ENCODE measurements at regions not wholly inside any gene's neighbourhood (a gene's known extent, or its start where the extent isn't known, plus 50 kb on each side); places are given as distances from the start of the nearest gene placed in this dataset.
"Not testable (repeated sequence)": the region's sequence is repeated elsewhere in the genome, so short reads cannot be mapped to it uniquely, and the experiment has no call there.

DNA sequence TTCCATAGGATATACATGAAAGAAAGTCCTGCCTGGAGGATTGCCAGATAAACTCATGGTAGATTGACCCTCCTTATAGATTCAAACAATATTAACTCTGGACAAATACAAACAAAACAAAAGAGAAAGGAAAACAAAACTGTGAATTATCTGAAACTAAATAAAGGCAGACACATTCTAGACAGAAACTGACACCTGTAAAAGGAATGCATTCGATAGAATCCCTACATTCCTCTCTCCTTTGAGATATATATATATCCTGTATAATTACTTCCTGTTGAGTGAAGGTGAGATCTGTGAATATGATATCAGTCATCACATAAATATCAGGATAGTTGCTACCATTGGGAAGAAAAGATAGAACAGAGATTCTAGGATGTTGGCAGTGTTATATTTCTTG is 948.4 kb upstream of the ATXN7L3B start:
- DNase-seq = no peak

- no peak for DNase-seq
Observed at GRCh38 chr12:73598626-73599025, 939.0 kb upstream of the ATXN7L3B start.

DNA sequence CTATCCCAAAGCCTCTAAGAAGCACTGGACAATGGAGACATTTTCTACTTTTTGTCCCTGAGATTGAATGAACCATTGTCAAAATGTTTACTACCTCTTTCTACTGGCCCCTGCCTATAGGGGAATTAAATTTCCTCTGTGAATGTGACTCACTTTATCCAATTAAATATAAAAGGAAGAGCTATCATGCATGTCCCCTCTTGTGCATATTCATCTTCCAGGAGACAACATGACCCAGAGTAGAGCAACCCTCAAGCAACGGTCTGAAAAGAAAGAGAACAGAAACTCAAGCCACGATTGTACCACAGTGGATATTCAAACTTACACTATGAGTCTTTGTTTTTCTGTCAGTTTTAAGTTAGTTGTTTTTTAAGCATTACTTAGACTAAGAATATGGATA is 938.4 kb upstream of the ATXN7L3B start:
- no peak for DNase-seq

DNA sequence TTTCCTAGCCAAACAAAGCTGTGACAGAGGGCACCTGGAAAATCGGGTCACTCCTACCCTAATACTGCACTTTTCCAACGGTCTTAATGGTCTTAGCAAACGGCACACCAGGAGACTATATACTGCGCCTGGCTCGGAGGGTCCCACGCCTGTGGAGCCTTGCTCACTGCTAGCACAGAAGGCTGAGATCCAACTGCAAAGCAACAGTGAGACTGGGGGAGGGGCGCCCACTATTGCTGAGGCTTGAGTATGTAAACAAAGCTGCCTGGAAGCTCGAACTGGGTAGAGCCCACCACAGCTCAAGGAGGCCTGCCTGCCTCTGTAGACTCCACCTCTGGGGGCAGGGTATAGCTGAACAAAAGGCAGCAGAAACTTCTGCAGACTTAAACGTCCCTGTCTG is 931.7 kb upstream of the ATXN7L3B start:
- DNase-seq = not testable (repeated sequence)

DNA sequence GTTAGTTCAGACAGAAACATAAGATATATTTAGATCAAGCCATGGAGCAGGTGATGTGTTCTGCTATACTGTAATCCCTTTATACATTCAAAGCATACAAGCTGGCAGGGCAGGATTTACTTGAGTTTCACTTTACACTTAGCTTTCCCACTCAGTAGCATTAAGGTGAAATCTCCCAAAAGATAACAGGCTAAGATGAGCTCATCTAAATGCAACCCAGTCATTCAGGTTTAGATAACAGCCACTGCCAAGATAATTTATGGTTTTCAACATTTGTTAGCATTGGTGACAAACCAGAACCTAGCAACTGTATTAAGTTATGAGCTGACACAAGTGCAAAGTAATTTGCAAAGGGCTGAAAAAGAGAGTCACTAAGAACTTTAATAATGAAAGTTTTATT is 925.1 kb upstream of the ATXN7L3B start:
- no peak for DNase-seq

- no peak for DNase-seq
Observed at GRCh38 chr12:73623421-73623820, 914.2 kb upstream of the ATXN7L3B start.

DNA sequence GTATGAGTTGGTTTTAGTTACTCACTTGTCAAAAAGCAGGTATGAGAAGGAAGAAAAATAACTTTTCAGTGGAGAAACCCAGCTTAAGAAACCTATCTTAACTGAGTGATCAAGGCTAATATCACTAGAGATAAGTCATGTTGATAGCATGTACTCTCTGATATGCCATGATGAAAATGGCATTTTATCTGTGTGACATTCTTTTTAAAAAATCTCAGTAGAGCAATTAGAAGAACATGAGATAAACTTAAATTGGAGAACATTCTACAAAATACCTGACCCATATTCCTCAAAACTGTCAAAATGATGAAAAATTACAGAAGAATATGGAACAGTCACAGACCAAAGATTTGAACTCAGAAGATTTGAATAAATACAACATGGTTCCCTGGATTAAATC is 912.4 kb upstream of the ATXN7L3B start:
- no peak for DNase-seq

DNA sequence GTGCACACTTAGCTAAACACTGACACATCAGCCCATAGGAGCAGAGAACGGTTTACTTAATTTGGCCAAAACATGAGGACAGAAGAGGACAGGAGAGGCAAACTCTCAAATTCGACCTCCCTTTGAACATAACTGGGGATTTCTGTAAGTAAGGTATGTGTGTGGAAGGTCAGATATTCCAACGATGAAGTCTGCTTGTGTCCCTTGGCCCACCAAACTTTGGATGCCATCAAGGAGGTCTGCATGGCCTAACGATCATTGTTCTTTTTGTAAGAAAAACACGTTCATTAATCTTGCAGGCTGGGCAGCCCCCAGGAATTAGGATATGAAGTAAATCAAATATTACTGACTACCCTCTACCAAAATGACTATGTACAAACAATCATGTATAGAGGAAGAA is 908.5 kb upstream of the ATXN7L3B start:
- no peak for DNase-seq

DNA sequence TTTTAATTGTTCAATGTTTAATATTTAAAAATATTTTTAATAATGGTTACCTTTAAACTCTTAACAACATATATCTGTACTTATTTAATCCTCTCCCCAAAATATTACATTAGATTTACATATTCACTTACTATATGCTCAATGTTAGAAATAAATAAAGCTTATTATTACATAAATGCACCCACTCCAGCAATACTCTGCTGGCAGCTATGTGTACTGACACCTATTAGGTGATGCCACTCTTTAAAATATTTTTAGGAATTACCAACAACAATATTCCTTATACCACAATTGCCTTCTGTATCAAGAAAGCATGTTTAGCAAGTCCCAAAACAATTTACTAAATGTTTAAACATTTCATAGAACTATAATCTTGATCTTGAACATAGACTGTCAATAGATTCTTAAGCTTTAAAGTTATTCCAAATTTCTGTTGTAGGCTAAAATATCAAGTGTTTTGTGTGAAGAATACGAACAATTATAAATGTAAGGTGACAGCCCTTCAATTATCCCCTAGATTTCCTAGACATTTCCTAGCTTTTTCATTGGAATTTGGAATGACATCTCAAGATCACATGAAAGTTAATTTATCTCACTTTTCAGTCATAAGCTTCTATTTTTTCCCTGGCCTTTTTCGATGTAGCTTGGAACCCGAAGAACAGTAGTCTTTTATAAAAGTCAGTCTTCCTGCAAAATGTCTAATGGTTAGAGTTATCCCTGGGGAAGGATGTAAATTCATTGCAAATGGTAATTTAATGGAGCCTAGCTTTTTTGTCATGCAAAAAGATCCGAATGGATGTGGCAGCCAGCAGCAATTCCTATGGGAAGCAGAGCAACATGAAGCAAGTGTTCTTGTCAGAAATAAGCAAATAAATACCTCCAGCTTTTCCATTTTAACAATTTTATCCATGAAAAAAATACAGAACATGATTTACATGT is 907.5 kb upstream of the ATXN7L3B start:
- DNase-seq = no peak

DNA sequence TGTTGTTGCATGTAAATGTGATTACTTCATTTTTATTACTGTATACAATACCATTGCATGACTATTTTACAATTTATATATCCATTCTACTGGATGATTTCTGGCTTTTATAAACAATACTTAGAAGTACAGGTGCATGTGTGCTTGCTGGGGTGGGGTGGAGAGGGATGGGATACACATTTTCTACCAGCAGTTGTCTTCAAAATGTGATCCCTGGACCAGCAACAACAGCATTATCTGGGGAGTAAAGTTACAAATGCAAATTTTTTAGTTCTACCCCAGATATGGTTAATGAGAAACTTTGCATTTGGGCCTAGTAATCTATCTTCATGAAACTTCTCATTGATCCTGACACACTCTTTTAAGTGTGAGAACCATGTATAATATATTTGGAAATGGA is 905.4 kb upstream of the ATXN7L3B start:
- DNase-seq = no peak

- DNase-seq = no peak
Observed at GRCh38 chr12:73632661-73633060, 905.0 kb upstream of the ATXN7L3B start.

GRCh38 chr12:73639397-73639796 is 898.2 kb upstream of the ATXN7L3B start:
- DNase-seq = not testable (repeated sequence)

GRCh38 chr12:73656375-73656774 is 881.3 kb upstream of the ATXN7L3B start:
- no peak for DNase-seq

- DNase-seq = no peak
Observed at GRCh38 chr12:73659802-73660201, 877.8 kb upstream of the ATXN7L3B start.

DNA sequence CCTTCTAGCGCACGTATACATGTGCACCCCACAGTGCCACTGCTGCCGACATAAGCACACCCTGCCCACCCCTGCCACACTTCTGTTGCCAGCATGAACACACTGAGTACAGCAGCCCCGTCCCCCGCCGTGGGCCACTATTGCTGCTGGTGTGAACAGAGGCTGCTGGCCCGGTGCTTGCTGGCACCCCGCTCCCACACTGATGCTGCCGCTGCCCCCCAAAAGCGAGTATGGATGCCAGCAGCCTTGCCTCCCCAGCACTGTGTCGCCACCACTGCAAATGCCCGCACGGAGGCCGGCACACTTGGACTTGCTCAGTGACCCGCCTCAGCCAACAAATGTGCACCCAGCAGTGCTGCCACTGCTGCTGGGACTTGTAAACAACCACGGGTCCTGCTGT is 872.4 kb upstream of the ATXN7L3B start:
- DNase-seq = no peak

DNA sequence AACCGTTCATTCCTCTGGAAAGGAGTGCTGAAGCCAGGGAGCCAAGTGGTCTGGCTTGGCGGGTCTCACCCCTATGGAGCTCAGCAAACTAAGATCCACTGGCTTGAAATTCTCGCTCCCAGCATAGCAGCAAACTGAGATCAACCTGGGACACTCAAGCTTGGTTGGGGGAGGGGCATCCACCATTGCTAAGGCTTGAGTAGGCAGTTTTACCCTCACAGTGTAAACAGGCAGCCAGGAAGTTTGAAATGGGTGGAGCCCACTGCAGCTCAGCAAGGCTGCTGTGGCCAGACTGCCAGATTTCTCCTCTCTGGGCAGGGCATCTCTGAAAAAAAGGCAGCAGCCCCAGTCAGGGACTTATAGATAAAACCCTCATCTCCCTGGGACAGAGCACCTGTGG is 866.1 kb upstream of the ATXN7L3B start:
- DNase-seq = not testable (repeated sequence)

GRCh38 chr12:73677520-73678291 is 859.9 kb upstream of the ATXN7L3B start:
- no peak for DNase-seq

GRCh38 chr12:73678335-73678734 is 859.3 kb upstream of the ATXN7L3B start:
- no peak for DNase-seq

- no peak for DNase-seq
Observed at GRCh38 chr12:73699318-73699717, 838.3 kb upstream of the ATXN7L3B start.

DNA sequence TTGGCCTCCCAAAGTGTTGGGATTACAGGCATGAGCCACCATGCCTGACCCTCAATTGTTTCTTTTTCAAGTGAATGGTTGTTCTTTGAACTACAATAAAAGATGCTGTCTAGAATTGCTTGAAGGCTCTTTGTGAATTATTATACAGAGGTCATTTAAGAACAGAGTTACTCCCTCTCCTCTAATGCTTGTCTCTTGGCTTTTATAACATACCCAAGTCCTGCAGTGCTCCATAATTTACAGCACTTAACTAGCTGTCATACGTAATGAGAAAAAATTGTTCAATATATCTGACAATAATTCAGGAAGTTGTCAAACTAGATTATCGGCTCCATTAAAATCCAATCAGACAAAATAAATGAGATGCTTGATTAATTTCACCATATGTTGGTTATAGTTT is 823.0 kb upstream of the ATXN7L3B start:
- DNase-seq = no peak

GRCh38 chr12:73716143-73716542 is 821.5 kb upstream of the ATXN7L3B start:
- DNase-seq = not testable (repeated sequence)

- no peak for DNase-seq
Observed at GRCh38 chr12:73719223-73719622, 818.4 kb upstream of the ATXN7L3B start.

DNA sequence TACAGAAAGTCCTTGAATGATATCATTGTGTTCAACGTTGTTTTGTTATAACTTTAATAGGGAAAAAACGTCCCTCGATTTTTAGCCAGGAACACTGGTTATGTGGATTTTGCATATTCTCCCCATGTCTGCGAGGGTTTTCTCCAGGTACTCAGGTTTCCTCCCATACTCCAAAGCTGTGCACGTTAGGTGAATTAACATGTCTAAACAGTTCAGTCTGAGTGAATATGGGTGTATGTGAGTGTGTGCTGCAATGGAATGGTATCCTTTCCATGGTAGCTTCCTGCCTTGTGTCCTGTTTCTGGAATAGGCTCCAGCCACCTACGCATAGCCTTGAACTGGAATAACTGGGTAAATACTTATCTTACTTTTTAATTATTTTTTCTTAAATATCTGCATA is 810.8 kb upstream of the ATXN7L3B start:
- DNase-seq = no peak

DNA sequence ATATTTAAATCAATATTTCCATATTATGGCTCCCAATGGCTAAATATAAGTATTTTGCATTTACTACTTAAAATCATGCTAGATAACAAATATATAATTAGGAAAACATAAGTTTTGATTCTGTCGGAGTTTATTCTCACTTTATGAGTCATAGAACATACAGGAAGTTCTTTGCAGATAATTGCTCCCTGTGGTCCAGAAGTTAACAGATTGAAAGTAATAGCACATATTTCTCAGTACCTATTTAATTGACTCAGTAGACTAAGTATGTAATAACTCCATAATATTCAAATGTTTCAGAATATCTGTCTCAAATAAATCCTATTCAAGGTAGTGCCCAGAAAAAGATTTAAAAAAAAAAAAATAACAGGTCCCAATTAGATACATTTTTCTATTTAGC is 806.0 kb upstream of the ATXN7L3B start:
- DNase-seq = no peak
